ENCODE measurements at regions not wholly inside any gene's neighbourhood (a gene's known extent, or its start where the extent isn't known, plus 50 kb on each side); places are given as distances from the start of the nearest gene placed in this dataset.

DNA sequence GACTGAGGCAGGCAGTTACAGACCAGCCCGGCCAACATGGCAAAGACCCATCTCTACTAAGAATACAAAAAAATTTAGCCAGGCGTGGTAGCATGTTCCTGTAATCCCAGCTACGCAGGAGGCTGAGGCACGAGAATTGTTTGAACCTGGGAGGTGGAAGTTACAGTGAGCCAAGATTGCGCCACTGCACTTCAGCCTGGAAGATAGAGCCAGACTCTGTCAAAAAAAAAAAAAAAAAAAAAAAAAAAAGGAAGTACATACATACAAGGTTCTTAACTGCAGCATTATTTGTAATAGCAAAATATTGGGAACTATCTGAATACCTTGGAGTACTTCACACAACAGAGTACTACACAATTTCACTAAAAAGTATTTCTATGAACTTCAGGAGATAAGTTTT, 183.5 kb upstream of the OLIG3 start:
- BruUV-seq (replicated peaks) = no TSS peak
- Histone ChIP-seq H3K27me3 (replicated peaks in 1 of 2; ENCODE audit: control insufficient read depth in 2 of 2, insufficient read depth in 2 of 2, low read length in 1 of 2) (no peaks in the 10 kb centered on the region), H3K36me3 (ENCODE audit: control insufficient read depth in 2 of 2, insufficient read depth in 2 of 2, low read length in 1 of 2) (no peaks in the 10 kb centered on the region), H3K9me3 (replicated peaks; ENCODE audit: control insufficient read depth, insufficient read depth, low read length) (no peaks in the 10 kb centered on the region), H4K20me1 (ENCODE audit: control insufficient read depth, insufficient read depth) (no peaks in the 10 kb centered on the region), H3K9ac (ENCODE audit: control insufficient read depth, insufficient read depth, low read length) (no peak overlapping the region), H3K4me1 (ENCODE audit: control insufficient read depth, insufficient read depth, low read length) (peaks cover 27% of the 10 kb centered on the region), H2AFZ (ENCODE audit: control insufficient read depth, low read depth, low read length) (no peak overlapping the region; the same call in 1 of the 2 replicates), H3K4me3 (no peak overlapping the region), H3K79me2 (ENCODE audit: control insufficient read depth, insufficient read depth, low read length) (no peaks in the 10 kb centered on the region), H3K27ac (ENCODE audit: control insufficient read depth, insufficient read depth) (no peak overlapping the region), H3K4me2 (ENCODE audit: control insufficient read depth, insufficient read depth) (peak overlapping the region; percentile 44)
- FAIRE-seq (no peak), DNase-seq (ENCODE audit: low read depth, low spot score) (no peak), ATAC-seq (no peak)
- ChIA-PET RAD21 (ENCODE audit: unreplicated experiment) (interaction anchor here (1.6 to 2.5 kb wide), 2 partner anchors 11 to 19 kb away, joined by 3 to 15 read pairs; no protein-coding TSS in a partner anchor), CTCF (no interaction called here), POLR2A (interaction anchor here (0.5 kb wide), 1 partner anchor 134 kb away, joined by 4 read pairs; no protein-coding TSS in a partner anchor), SMC1A (ENCODE audit: uncharacterized antibody, unreplicated experiment) (interaction anchor here (1.3 to 2.6 kb wide), 2 partner anchors 11 to 19 kb away, joined by 3 to 18 read pairs; no protein-coding TSS in a partner anchor)
- in situ Hi-C loops (cut with MboI) (no loop called here), intact Hi-C loops (cut with micrococcal nuclease; ENCODE audit: unreplicated experiment) (no loop called here)
- TF ChIP-seq SIN3A (IDR thresholded peaks at IDR 0.05; ENCODE audit: low read depth, low read length) = no peak
- 80% methylated on average over 5 of the region's 5 CpGs for WGBS (ENCODE audit: insufficient coverage, insufficient replicate concordance, low lambda C conversion rate, missing lambda C conversion rate)

DNA sequence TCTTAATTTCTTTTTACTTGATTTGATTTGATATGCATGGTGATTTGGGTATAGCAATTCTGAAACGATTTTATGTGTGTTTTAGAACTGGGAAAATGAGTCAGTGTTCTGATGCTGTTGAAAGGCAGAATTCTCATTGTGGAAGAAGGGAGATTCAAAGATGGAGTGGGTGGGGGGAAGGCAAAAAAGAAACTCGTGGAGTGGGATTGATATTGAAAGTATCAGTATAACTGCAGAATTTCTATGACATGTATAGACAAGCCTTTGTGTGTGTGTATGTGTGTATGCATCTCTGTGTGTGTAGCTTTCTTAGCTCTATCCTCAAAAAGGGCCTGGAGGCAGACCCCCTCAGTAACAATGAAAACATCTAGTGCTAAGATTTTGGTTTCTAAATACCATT, 184.3 kb upstream of the OLIG3 start:
- H3K79me2 ChIP-seq (ENCODE audit: control insufficient read depth, insufficient read depth, low read length) = no peaks in the 10 kb centered on the region
- no peaks in the 10 kb centered on the region for H3K36me3 ChIP-seq (ENCODE audit: control insufficient read depth in 2 of 2, insufficient read depth in 2 of 2, low read length in 1 of 2)
- H3K9me3 ChIP-seq (replicated peaks; ENCODE audit: control insufficient read depth, insufficient read depth, low read length) = no peaks in the 10 kb centered on the region
- WGBS (ENCODE audit: insufficient coverage, insufficient replicate concordance, low lambda C conversion rate, missing lambda C conversion rate) = 0% methylated on average over 2 of the region's 2 CpGs
- ChIA-PET CTCF (interaction anchor here (0.7 to 1.2 kb wide), 2 partner anchors 9 to 10 kb away, joined by 3 read pairs; no protein-coding TSS in a partner anchor), RAD21 (ENCODE audit: unreplicated experiment) (interaction anchor here (1.6 kb wide), 1 partner anchor 20 kb away, joined by 3 read pairs; no protein-coding TSS in a partner anchor), POLR2A (no interaction called here), SMC1A (ENCODE audit: uncharacterized antibody, unreplicated experiment) (interaction anchor here (0.6 to 1.5 kb wide), 6 partner anchors 9 to 299 kb away, joined by 3 to 4 read pairs (median 4); no protein-coding TSS in a partner anchor)
- no peak overlapping the region for H3K4me3 ChIP-seq
- no peaks in the 10 kb centered on the region for H3K27me3 ChIP-seq (replicated peaks in 1 of 2; ENCODE audit: control insufficient read depth in 2 of 2, insufficient read depth in 2 of 2, low read length in 1 of 2)
- ATAC-seq = peak; percentile 67
- BruUV-seq (replicated peaks) = no TSS peak
- no peak for FAIRE-seq
- H2AFZ ChIP-seq (ENCODE audit: control insufficient read depth, low read depth, low read length) = no peak overlapping the region; the same call in 1 of the 2 replicates
- H3K4me2 ChIP-seq (ENCODE audit: control insufficient read depth, insufficient read depth) = peak overlapping the region; percentile 44
- intact Hi-C loops (cut with micrococcal nuclease; ENCODE audit: unreplicated experiment) (no loop called here), in situ Hi-C loops (cut with MboI) (no loop called here)
- H3K9ac ChIP-seq (ENCODE audit: control insufficient read depth, insufficient read depth, low read length) = no peak overlapping the region
- DNase-seq (ENCODE audit: low read depth, low spot score) = no peak
- peaks cover 27% of the 10 kb centered on the region for H3K4me1 ChIP-seq (ENCODE audit: control insufficient read depth, insufficient read depth, low read length)
- peak overlapping the region; percentile 42 for H3K27ac ChIP-seq (ENCODE audit: control insufficient read depth, insufficient read depth)
- no peaks in the 10 kb centered on the region for H4K20me1 ChIP-seq (ENCODE audit: control insufficient read depth, insufficient read depth)
- TF ChIP-seq, protein P1, sequence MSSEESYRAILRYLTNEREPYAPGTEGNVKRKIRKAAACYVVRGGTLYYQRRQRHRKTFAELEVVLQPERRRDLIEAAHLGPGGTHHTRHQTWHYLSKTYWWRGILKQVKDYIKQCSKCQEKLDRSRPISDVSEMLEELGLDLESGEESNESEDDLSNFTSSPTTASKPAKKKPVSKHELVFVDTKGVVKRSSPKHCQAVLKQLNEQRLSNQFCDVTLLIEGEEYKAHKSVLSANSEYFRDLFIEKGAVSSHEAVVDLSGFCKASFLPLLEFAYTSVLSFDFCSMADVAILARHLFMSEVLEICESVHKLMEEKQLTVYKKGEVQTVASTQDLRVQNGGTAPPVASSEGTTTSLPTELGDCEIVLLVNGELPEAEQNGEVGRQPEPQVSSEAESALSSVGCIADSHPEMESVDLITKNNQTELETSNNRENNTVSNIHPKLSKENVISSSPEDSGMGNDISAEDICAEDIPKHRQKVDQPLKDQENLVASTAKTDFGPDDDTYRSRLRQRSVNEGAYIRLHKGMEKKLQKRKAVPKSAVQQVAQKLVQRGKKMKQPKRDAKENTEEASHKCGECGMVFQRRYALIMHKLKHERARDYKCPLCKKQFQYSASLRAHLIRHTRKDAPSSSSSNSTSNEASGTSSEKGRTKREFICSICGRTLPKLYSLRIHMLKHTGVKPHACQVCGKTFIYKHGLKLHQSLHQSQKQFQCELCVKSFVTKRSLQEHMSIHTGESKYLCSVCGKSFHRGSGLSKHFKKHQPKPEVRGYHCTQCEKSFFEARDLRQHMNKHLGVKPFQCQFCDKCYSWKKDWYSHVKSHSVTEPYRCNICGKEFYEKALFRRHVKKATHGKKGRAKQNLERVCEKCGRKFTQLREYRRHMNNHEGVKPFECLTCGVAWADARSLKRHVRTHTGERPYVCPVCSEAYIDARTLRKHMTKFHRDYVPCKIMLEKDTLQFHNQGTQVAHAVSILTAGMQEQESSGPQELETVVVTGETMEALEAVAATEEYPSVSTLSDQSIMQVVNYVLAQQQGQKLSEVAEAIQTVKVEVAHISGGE (CRISPR knock-in tag; IDR thresholded peaks at IDR 0.05) = no peak
- TF ChIP-seq POLR2AphosphoS5 (IDR thresholded peaks at IDR 0.05; ENCODE audit: low read length) (no peak), HDAC6 (IDR thresholded peaks at IDR 0.05; ENCODE audit: unreplicated experiment) (no peak), IKZF2 (IDR thresholded peaks at IDR 0.05) (peak in 1 of 2 experiments; percentile 45; a peak in 2 of 4 replicates), CBFB (IDR thresholded peaks at IDR 0.05; ENCODE audit: low read depth) (no peak), CEBPB (IDR thresholded peaks at IDR 0.05; ENCODE audit: borderline replicate concordance in 1 of 2, low read depth in 2 of 2, low read length in 2 of 2) (no peak), NBN (IDR thresholded peaks at IDR 0.05) (no peak), BCL11A (IDR thresholded peaks at IDR 0.05; ENCODE audit: low read depth, low read length) (peak; percentile 26; the same call in 1 of the 2 replicates), STAT3 (IDR thresholded peaks at IDR 0.05; ENCODE audit: low read depth, low read length) (no peak), GATAD2B (conservative IDR thresholded peaks at IDR 0.05; ENCODE audit: low read depth) (no peak), IKZF1 (conservative IDR thresholded peaks at IDR 0.05) (peak; percentile 42; the same call in 1 of the 2 replicates), EGR1 (IDR thresholded peaks at IDR 0.05; ENCODE audit: borderline replicate concordance in 1 of 2, low read depth in 2 of 2, low read length in 2 of 2) (no peak)
- TF ChIP-seq, protein P2, sequence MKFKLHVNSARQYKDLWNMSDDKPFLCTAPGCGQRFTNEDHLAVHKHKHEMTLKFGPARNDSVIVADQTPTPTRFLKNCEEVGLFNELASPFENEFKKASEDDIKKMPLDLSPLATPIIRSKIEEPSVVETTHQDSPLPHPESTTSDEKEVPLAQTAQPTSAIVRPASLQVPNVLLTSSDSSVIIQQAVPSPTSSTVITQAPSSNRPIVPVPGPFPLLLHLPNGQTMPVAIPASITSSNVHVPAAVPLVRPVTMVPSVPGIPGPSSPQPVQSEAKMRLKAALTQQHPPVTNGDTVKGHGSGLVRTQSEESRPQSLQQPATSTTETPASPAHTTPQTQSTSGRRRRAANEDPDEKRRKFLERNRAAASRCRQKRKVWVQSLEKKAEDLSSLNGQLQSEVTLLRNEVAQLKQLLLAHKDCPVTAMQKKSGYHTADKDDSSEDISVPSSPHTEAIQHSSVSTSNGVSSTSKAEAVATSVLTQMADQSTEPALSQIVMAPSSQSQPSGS (IDR thresholded peaks at IDR 0.05; ENCODE audit: low read length) = peak; percentile 52; the same call in 1 of the 2 replicates
